ENCODE measurements at regions not wholly inside any gene's neighbourhood (a gene's known extent, or its start where the extent isn't known, plus 50 kb on each side); places are given as distances from the start of the nearest gene placed in this dataset.

- TF ChIP-seq EZH2phosphoT487 (conservative IDR thresholded peaks at IDR 0.05; ENCODE audit: low read length) (no peak), CTCF (IDR thresholded peaks at IDR 0.05; ENCODE audit: insufficient read depth, low read length, poor library complexity, severe bottlenecking) (no peak)
- Histone ChIP-seq H2AFZ (ENCODE audit: low read depth, low read length, severe bottlenecking) (no peak overlapping the region), H3K27ac (ENCODE audit: low read depth, low read length) (no peak overlapping the region), H4K20me1 (ENCODE audit: low read depth, low read length) (no peaks in the 10 kb centered on the region), H3K9ac (ENCODE audit: low read length) (no peak overlapping the region), H3K9me3 (ENCODE audit: insufficient read depth, low read length) (no peaks in the 10 kb centered on the region), H3K4me3 (ENCODE audit: insufficient read depth, low read length, poor library complexity, severe bottlenecking) (no peak overlapping the region), H3K4me2 (ENCODE audit: low read depth, low read length, poor library complexity, severe bottlenecking) (no peak overlapping the region), H3K36me3 (ENCODE audit: low read length) (no peaks in the 10 kb centered on the region), H3K27me3 (ENCODE audit: low read length) (no peaks in the 10 kb centered on the region), H3F3A (ENCODE audit: insufficient read depth) (no peaks in the 10 kb centered on the region), H3K9me2 (replicated peaks; ENCODE audit: insufficient read depth, low read length) (no peaks in the 10 kb centered on the region), H3K79me2 (ENCODE audit: insufficient read depth, low read length) (no peaks in the 10 kb centered on the region)
Observed at GRCh38 chr4:137468836-137469235, 63.5 kb downstream of the PCDH18 start.

GRCh38 chr4:137467537-137467936 lies 64.8 kb downstream of the PCDH18 start:
- no peak overlapping the region for H2AFZ ChIP-seq (ENCODE audit: low read depth, low read length, severe bottlenecking)
- H3K9ac ChIP-seq (ENCODE audit: low read length), result no peak overlapping the region
- no peaks in the 10 kb centered on the region for H3K9me3 ChIP-seq (ENCODE audit: insufficient read depth, low read length)
- H3K27me3 ChIP-seq (ENCODE audit: low read length), result no peaks in the 10 kb centered on the region
- no peaks in the 10 kb centered on the region for H3K79me2 ChIP-seq (ENCODE audit: insufficient read depth, low read length)
- TF ChIP-seq EZH2phosphoT487 (conservative IDR thresholded peaks at IDR 0.05; ENCODE audit: low read length), result no peak
- TF ChIP-seq CTCF (IDR thresholded peaks at IDR 0.05; ENCODE audit: insufficient read depth, low read length, poor library complexity, severe bottlenecking), result no peak
- H3K27ac ChIP-seq (ENCODE audit: low read depth, low read length), result no peak overlapping the region
- no peaks in the 10 kb centered on the region for H4K20me1 ChIP-seq (ENCODE audit: low read depth, low read length)
- no peaks in the 10 kb centered on the region for H3F3A ChIP-seq (ENCODE audit: insufficient read depth)
- H3K9me2 ChIP-seq (replicated peaks; ENCODE audit: insufficient read depth, low read length), result no peaks in the 10 kb centered on the region
- H3K4me3 ChIP-seq (ENCODE audit: insufficient read depth, low read length, poor library complexity, severe bottlenecking), result no peak overlapping the region
- H3K4me2 ChIP-seq (ENCODE audit: low read depth, low read length, poor library complexity, severe bottlenecking), result no peak overlapping the region
- no peaks in the 10 kb centered on the region for H3K36me3 ChIP-seq (ENCODE audit: low read length)

GRCh38 chr4:137463377-137464003 lies 68.8 kb downstream of the PCDH18 start:
- H4K20me1 ChIP-seq (ENCODE audit: low read depth, low read length), result no peaks in the 10 kb centered on the region
- TF ChIP-seq CTCF (IDR thresholded peaks at IDR 0.05; ENCODE audit: insufficient read depth, low read length, poor library complexity, severe bottlenecking) (no peak), EZH2phosphoT487 (conservative IDR thresholded peaks at IDR 0.05; ENCODE audit: low read length) (no peak)
- no peaks in the 10 kb centered on the region for H3K9me2 ChIP-seq (replicated peaks; ENCODE audit: insufficient read depth, low read length)
- no peak overlapping the region for H2AFZ ChIP-seq (ENCODE audit: low read depth, low read length, severe bottlenecking)
- H3K36me3 ChIP-seq (ENCODE audit: low read length), result no peaks in the 10 kb centered on the region
- no peak overlapping the region for H3K4me2 ChIP-seq (ENCODE audit: low read depth, low read length, poor library complexity, severe bottlenecking)
- H3F3A ChIP-seq (ENCODE audit: insufficient read depth), result no peaks in the 10 kb centered on the region
- H3K4me3 ChIP-seq (ENCODE audit: insufficient read depth, low read length, poor library complexity, severe bottlenecking), result no peak overlapping the region
- no peak overlapping the region for H3K9ac ChIP-seq (ENCODE audit: low read length)
- no peaks in the 10 kb centered on the region for H3K79me2 ChIP-seq (ENCODE audit: insufficient read depth, low read length)
- H3K27me3 ChIP-seq (ENCODE audit: low read length), result no peaks in the 10 kb centered on the region
- no peaks in the 10 kb centered on the region for H3K9me3 ChIP-seq (ENCODE audit: insufficient read depth, low read length)
- H3K27ac ChIP-seq (ENCODE audit: low read depth, low read length), result no peak overlapping the region

Measured in SU-DHL-6 (cell line).